OCI-LY3 (cell line): ENCODE measurements at regions not wholly inside any gene's neighbourhood (a gene's known extent, or its start where the extent isn't known, plus 50 kb on each side); places are given as distances from the start of the nearest gene placed in this dataset.

Experiments used
- CTCF ChIP-seq: fragments of 200-600, 300-600 bp; sonication (generic); IDR thresholded peaks from 2 replicates; pipeline ENCODE4 v1.5.1; 2014; ENCODE audit warnings: antibody characterized with exemption, low read length, low read depth
- EZH2phosphoT487 ChIP-seq: fragments of 200-600 bp; shearing (Covaris generic); IDR thresholded peaks from 2 replicates; pipeline ENCODE4 v1.6.1; 2018; ENCODE audit warnings: antibody characterized with exemption, mixed run types, low read depth

DNA sequence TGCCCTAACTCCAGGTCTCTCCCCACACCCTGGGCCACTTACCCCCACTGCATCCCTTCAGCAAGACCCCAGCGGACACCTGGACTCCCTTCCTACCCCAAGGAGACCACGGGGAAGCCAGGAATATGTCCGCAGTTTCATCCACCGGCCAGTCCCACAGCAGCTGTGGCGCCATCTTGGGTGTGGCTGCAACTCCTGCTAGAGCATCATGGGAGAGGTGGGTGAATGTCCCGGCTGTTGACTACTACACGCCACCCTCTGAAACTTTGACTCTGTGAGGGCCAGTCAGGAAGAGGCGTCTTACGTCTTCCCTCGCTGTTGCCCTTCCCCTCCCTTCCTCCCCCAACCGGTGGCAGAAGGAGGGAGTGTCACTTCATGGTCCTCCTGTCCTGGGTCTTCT, 238.3 kb upstream of the RNF32 start:
- TF ChIP-seq CTCF (no peak), EZH2phosphoT487 (no peak)
